ENCODE measurements at regions not wholly inside any gene's neighbourhood (a gene's known extent, or its start where the extent isn't known, plus 50 kb on each side); places are given as distances from the start of the nearest gene placed in this dataset.

GRCh38 chr10:83577421-83577820 is 561.9 kb upstream of the GHITM start:
- DNase-seq (ENCODE audit: low spot score), result no peak

DNA sequence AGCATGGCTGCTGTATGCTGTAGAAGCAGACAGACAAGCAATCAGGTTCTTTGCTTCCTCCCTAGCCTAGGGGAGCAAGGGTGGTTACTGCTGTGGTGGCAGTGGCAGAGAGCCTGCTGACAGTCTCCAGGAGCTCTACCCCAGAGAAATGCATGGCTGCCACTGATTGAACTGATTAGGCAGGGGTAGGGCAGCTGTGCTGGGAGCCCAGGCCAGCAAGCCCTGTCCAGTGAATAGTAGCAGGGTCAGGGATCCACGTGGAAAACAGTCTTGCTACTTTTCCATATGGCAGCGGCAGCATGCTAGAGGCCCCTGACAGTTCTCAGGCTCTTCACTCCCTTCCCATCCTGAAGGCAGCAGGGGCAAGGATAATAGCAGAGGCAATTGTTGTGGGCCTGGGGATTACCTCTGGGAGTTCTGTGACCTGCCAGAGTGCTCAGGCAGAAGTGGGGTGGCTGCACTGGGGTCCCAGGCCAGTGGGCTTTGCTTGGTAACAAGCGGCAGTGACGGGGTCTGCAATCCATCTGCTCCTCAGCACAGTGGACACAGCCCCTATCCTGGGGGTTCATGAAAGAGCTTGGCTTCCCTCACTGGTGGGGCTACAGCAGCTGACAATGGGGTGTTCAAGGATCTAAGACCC is 558.8 kb upstream of the GHITM start:
- DNase-seq (ENCODE audit: low spot score), result no peak

- DNase-seq (ENCODE audit: low spot score), result no peak
Measured at GRCh38 chr10:83582407-83583095, 556.8 kb upstream of the GHITM start.

DNA sequence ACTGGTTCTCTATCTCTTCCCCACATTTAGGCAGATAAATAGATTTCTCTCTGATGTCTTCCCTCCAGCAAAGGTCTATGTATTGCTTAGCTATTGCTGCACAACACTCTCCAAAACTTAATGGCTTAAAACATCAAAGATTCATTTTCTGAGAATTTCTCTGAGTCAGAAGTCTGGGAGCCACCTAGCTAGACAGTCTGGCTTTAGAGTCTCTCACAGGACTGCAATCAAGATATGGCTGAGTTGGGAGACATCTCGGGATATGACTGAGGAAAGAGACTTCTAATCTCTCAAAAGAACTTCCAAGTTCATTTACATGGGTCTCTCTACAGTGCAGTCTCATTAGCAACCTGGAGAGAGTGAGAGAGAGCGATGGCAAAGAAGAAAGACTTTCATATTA is 553.6 kb upstream of the GHITM start:
- no peak for DNase-seq (ENCODE audit: low spot score)

- DNase-seq (ENCODE audit: low spot score), result no peak
Measured at GRCh38 chr10:83592337-83592935, 546.9 kb upstream of the GHITM start.

DNA sequence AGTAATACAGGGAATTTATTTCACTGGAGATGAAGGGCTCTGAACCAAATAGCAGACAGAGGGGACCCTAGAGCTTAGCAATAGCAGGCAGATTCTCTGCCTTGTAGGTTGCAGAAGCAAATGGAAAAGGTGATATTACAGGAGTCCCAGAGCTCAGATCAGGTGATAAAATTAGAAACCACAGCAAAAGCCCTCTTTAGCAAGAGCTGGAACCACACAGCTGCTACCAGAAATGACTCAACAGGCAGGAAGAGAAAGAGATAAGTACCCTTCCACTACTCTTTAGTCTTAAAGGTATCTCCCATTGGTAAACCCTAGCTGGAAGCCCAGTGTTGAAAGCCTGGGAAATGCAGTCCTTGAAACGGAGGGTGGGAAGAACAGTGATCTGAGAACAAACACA is 535.6 kb upstream of the GHITM start:
- DNase-seq (ENCODE audit: low spot score), result no peak

- DNase-seq (ENCODE audit: low spot score), result no peak
Measured at GRCh38 chr10:83605783-83606630, 533.3 kb upstream of the GHITM start.

DNA sequence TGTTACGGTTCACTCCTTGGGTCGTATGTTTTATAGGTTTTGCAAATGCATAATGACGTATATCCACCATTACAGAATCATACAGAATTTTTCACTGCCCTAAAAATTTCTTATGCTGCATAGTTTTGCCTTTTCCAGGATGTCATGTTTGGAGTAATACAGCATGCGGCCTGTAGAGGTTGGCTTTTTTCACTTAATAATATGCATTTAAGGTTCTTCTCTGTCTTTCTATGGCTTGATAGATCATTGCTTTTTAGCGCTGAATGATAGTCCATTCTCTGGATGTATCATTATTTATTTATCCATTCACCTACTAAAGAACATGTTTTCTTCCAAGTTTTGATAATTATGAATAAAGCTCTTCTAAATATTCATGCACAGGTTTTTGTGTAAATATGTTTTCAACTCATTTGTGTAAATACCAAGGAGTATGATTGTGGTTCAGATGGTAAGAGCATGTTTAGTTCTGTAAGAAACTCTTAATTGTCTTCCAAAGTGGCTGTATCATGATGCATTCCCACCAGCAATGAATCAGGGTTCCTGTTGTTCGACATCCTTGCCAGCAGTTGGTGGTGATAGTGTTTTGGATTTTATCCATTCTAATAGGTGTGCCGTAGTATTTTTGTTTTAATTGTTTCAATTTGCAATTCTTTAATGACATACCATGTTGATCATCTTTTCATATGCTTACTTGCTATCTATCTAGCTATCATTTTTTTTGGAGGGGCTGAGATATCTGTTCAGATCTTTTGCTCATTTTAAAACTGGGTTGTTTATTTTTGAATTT is 531.2 kb upstream of the GHITM start:
- DNase-seq (ENCODE audit: low spot score), result no peak

DNA sequence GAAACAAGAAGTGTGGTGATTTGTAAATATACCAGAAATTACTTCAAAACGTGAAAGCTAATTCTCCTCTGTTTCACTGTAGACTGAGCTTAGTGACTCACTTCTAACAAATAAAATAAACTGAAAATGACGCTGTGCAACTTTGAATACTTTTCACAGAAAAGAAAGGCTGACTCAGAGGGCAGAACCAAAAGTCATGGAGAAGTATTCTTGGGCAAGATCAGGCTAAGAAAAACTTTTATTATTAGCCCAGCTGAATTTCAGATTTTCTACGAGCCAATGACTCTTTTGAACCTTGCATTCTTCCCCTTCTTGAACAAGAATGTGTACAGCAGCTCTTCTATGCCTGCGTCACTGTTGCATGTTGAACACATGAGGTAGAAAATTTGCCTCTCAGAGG is 527.3 kb upstream of the GHITM start:
- DNase-seq (ENCODE audit: low spot score), result no peak

DNA sequence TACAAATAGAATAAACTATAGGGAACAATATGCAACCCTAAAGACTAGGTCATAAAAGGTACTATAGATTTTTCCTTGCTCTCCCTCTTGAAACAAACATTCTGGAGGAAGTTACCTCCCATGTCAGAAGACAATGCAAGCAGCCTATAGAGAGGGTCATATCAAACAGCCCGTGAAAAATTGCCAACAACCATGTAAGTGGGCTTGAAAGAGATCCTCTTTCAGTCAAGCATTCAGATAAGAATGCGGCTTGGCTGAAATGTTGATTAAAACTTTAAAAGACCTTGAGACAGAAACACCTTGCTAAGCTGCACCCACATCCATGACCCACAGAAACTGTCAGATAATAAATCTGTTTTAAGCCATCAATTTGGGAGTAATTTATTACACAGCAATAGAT is 526.6 kb upstream of the GHITM start:
- no peak for DNase-seq (ENCODE audit: low spot score)

GRCh38 chr10:83617172-83617571 is 522.1 kb upstream of the GHITM start:
- no peak for DNase-seq (ENCODE audit: low spot score)

GRCh38 chr10:83617692-83618545 is 521.4 kb upstream of the GHITM start:
- no peak for DNase-seq (ENCODE audit: low spot score)

DNA sequence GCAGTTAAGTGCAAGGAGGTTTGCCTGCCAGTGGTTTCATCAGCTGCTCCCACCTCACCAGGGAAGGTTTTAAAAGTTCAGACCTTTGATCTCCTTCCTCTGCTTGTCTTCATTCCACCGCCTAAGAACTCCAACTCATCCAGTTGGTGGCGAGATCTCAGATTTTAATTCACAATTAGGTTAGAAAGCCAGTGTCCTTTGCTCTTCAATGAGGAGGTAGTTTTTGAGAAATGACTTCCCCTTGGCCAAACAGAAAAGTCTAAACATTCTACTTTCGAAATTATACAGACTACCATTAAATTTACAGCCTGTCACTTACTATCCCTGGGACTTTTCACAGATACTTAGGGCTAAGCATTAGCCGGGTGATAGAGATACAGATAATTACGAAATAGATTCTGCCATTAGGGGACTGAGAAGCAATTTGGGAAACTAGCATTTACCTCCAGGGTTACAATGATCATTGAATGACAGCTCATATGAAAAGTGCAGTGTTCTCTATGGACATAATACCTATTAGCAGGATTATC is 513.4 kb upstream of the GHITM start:
- no peak for DNase-seq (ENCODE audit: low spot score)

GRCh38 chr10:83632701-83633100 is 506.6 kb upstream of the GHITM start:
- no peak for DNase-seq (ENCODE audit: low spot score)

DNA sequence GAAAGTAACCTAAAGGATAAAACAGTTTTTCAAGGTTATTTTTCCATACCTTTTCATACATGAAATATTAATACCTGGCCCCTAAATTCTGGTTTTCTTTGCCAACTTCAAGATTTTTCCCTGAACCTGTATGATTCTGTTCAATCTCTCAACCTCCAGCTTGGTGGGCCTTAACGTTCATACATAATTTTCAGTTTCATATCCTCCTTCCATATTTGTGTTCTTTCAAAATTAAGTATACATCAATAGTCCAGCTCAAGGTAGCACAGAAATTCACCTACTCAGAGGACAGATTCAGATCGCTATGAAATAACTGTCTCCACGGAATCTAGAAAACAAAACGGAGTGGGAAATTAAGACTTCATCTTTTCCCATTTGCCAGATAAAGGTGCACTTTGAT is 505.8 kb upstream of the GHITM start:
- no peak for DNase-seq (ENCODE audit: low spot score)

DNA sequence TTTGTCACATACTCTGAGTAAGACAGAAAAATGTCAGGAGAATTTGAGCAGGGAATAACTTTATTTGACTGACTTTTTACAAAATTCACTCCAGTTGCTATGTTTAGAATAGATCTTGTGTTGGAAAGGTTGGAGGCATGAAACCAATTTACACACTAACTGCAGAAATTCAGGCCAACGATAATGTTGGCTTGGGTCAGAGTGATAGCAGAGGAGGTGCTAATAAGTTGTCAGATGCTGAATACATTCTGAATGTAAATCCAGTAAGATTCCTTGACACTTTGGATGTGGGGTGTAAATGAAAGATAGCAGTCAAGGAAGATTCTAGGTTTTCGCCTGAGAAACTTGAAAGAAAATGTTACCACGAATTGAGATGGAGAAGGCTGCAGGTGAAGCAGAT is 502.5 kb upstream of the GHITM start:
- DNase-seq (ENCODE audit: low spot score), result no peak

- no peak for DNase-seq (ENCODE audit: low spot score)
Measured at GRCh38 chr10:83647526-83647925, 491.8 kb upstream of the GHITM start.

- DNase-seq (ENCODE audit: low spot score), result no peak
Measured at GRCh38 chr10:83648201-83648600, 491.1 kb upstream of the GHITM start.

DNA sequence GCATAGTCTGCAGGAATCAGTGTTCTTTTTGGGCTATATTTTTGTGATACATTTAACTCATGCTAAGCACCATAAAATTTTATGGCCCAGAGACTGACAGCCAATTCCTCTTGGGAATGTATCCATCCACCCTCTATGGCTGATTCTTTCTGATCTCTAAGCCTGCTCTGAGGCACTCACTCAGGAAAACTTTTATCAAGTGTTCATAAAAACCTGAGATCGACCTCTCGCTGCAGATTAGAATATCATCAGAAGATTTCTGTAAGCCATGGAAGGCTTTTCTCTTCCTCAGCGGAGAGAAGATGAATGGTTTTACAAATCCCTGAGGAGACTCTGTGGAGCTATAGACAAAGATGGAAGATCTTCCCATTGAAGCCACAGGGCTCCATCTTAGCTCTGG is 489.8 kb upstream of the GHITM start:
- no peak for DNase-seq (ENCODE audit: low spot score)

GRCh38 chr10:83654689-83655088 is 484.6 kb upstream of the GHITM start:
- no peak for DNase-seq (ENCODE audit: low spot score)

DNA sequence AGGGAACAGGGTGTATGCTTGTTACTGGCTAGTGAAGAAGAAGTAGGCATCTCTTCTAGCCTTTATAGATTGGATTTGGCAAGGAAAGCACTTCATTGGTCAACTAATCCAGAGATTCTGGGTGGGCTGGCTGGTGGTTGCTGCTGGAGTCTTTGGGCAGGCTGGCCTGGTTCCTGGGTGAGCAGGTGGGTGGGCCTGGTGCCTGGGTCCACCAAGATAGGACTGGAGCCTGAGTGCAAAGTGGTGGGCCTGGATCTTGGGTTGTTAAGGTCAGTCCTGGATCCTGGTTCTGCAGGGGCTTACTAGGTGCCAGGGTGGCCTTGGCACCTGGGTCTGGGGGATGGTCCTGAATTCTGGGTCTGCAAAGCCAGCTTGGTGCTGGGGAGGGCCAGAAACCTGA is 482.4 kb upstream of the GHITM start:
- no peak for DNase-seq (ENCODE audit: low spot score)
